Spleen (tissue), 7 donors: ENCODE measurements at regions not wholly inside any gene's neighbourhood (a gene's known extent, or its start where the extent isn't known, plus 50 kb on each side); places are given as distances from the start of the nearest gene placed in this dataset.

Experiments used
- POLR2A ChIP-seq, 3 donors: fragments of 450-650 bp; IDR thresholded peaks; one replicate each; pipeline ENCODE4 v1.5.1; 2017; ENCODE audit warnings: antibody characterized with exemption in 3 of 3, mild to moderate bottlenecking in 1 of 3
- POLR2AphosphoS5 ChIP-seq, 3 donors: sonication (generic); formaldehyde crosslinking; IDR thresholded peaks; one replicate each; pipeline ENCODE4 v1.5.1; 2017; ENCODE audit warnings: antibody characterized with exemption in 3 of 3
- TF ChIP-seq, protein P1 (sequence below), 11 experiments: fragments of 200-600 bp in 7 of 11; fragments of 450-650 bp in 4 of 11; sonication (generic) in 4 of 11; IDR thresholded peaks in 8 of 11; conservative IDR thresholded peaks in 3 of 11; 1 replicate in 7 of 11; 2 replicates in 4 of 11; pipeline versions ENCODE4 v1.4.0 to v1.8.0; 2016 to 2021; ENCODE audit warnings: antibody characterized with exemption in 11 of 11, inconsistent platforms in 4 of 11, mild to moderate bottlenecking in 1 of 11
- donor health status: DM: no; HTN: no; CAD: no; lungs with moderate emphysema.
- donor health status: DM: no; HTN: no; CAD: no.
- donor health status: DM: no; HTN: no; CAD: no.

- TF ChIP-seq POLR2A (IDR thresholded peaks at IDR 0.05) (no peak), POLR2AphosphoS5 (IDR thresholded peaks at IDR 0.05) (no peak)
- TF ChIP-seq, protein P1, sequence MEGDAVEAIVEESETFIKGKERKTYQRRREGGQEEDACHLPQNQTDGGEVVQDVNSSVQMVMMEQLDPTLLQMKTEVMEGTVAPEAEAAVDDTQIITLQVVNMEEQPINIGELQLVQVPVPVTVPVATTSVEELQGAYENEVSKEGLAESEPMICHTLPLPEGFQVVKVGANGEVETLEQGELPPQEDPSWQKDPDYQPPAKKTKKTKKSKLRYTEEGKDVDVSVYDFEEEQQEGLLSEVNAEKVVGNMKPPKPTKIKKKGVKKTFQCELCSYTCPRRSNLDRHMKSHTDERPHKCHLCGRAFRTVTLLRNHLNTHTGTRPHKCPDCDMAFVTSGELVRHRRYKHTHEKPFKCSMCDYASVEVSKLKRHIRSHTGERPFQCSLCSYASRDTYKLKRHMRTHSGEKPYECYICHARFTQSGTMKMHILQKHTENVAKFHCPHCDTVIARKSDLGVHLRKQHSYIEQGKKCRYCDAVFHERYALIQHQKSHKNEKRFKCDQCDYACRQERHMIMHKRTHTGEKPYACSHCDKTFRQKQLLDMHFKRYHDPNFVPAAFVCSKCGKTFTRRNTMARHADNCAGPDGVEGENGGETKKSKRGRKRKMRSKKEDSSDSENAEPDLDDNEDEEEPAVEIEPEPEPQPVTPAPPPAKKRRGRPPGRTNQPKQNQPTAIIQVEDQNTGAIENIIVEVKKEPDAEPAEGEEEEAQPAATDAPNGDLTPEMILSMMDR (IDR thresholded peaks at IDR 0.05 in 8 of 11, conservative IDR thresholded peaks at IDR 0.05 in 3 of 11), result no peak
Observed at GRCh38 chr14:100432652-100433427, 109.7 kb downstream of the SLC25A47 start.
